NCI-H2227 (cell line): ENCODE measurements at regions not wholly inside any gene's neighbourhood (a gene's known extent, or its start where the extent isn't known, plus 50 kb on each side); places are given as distances from the start of the nearest gene placed in this dataset.
"Not testable (repeated sequence)": the region's sequence is repeated elsewhere in the genome, so short reads cannot be mapped to it uniquely, and the experiment has no call there.

Experiments
- DNase-seq: peaks from one replicate; lab custom pipeline; 2025; ENCODE audit not compliant: unreplicated experiment; lab: John Stamatoyannopoulos, UW

GRCh38 chr7:50856231-50856630 lies 73.5 kb upstream of the GRB10 start:
- no peak for DNase-seq

- no peak for DNase-seq
Observed at GRCh38 chr7:50855526-50855925, 72.8 kb upstream of the GRB10 start.

GRCh38 chr7:50854831-50855230 lies 72.1 kb upstream of the GRB10 start:
- DNase-seq: no peak

GRCh38 chr7:50854247-50854646 lies 71.6 kb upstream of the GRB10 start:
- DNase-seq: no peak

- no peak for DNase-seq
Observed at GRCh38 chr7:50853311-50853710, 70.6 kb upstream of the GRB10 start.

- DNase-seq: no peak
Observed at GRCh38 chr7:50852901-50853300, 70.2 kb upstream of the GRB10 start.

GRCh38 chr7:50851891-50852290 lies 69.2 kb upstream of the GRB10 start:
- DNase-seq: no peak

- DNase-seq: no peak
Observed at GRCh38 chr7:50851451-50851850, 68.8 kb upstream of the GRB10 start.

- DNase-seq: no peak
Observed at GRCh38 chr7:50849991-50850390, 67.3 kb upstream of the GRB10 start.

GRCh38 chr7:50848203-50848602 lies 65.5 kb upstream of the GRB10 start:
- DNase-seq: no peak

GRCh38 chr7:50844861-50845260 lies 62.2 kb upstream of the GRB10 start:
- DNase-seq: not testable (repeated sequence)

GRCh38 chr7:50842041-50842440 lies 59.3 kb upstream of the GRB10 start:
- DNase-seq: no peak

GRCh38 chr7:50838675-50839377 lies 56.1 kb upstream of the GRB10 start:
- DNase-seq: no peak

GRCh38 chr7:50837965-50838364 lies 55.3 kb upstream of the GRB10 start:
- DNase-seq: no peak

GRCh38 chr7:50836646-50837045 lies 54.0 kb upstream of the GRB10 start:
- no peak for DNase-seq

GRCh38 chr7:50835156-50835555 lies 52.5 kb upstream of the GRB10 start:
- no peak for DNase-seq

- DNase-seq: no peak
Observed at GRCh38 chr7:50834679-50835078, 52.0 kb upstream of the GRB10 start.

GRCh38 chr7:50834031-50834535 lies 51.4 kb upstream of the GRB10 start:
- no peak for DNase-seq

- no peak for DNase-seq
Observed at GRCh38 chr7:50832744-50833143, 50.0 kb upstream of the GRB10 start.
